Endodermal cell (in vitro differentiated cells): ENCODE measurements at regions not wholly inside any gene's neighbourhood (a gene's known extent, or its start where the extent isn't known, plus 50 kb on each side); places are given as distances from the start of the nearest gene placed in this dataset.

Source experiments
- DNase-seq: peaks from one replicate; pipeline ENCODE4 v3.0.0-alpha.2; 2017
- H3K27ac ChIP-seq: 2 replicates; pipeline ENCODE4 v1.5.1; 2013; ENCODE audit warnings: mild to moderate bottlenecking, low read depth, low read length, moderate library complexity
- H3K27me3 ChIP-seq: 2 replicates; pipeline ENCODE4 v1.6.1; 2013; ENCODE audit warnings: mild to moderate bottlenecking, low read length, moderate library complexity; ENCODE audit not compliant: insufficient read depth, control insufficient read depth, poor library complexity, severe bottlenecking
- H3K36me3 ChIP-seq: 2 replicates; pipeline ENCODE4 v1.7.0; 2013; ENCODE audit warnings: mild to moderate bottlenecking, low read length, moderate library complexity; ENCODE audit not compliant: control insufficient read depth, insufficient read depth
- H3K4me1 ChIP-seq: one replicate; pipeline ENCODE4 v1.7.0; 2013; ENCODE audit warnings: low read length; ENCODE audit not compliant: control insufficient read depth, insufficient read depth
- H3K4me3 ChIP-seq: 2 replicates; pipeline ENCODE4 v1.5.1; 2013; ENCODE audit warnings: mild to moderate bottlenecking, low read length, moderate library complexity
- H3K9ac ChIP-seq: 2 replicates; pipeline ENCODE4 v1.6.1; 2013; ENCODE audit warnings: mild to moderate bottlenecking, low read length, moderate library complexity; ENCODE audit not compliant: poor library complexity, severe bottlenecking; ENCODE audit errors: extremely low read depth
- H3K9me3 ChIP-seq: 2 replicates; pipeline ENCODE4 v1.6.1; 2013; ENCODE audit warnings: mild to moderate bottlenecking, low read length, moderate library complexity; ENCODE audit not compliant: control insufficient read depth
- H3K27ac Mint-ChIP-seq: 2 replicates; pipeline ENCODE4 v1.8.0; 2020; ENCODE audit warnings: mixed read lengths
- H3K27me3 Mint-ChIP-seq: 2 replicates; pipeline ENCODE4 v1.8.0; 2021; ENCODE audit warnings: mild to moderate bottlenecking, mixed read lengths; ENCODE audit not compliant: insufficient read depth
- H3K36me3 Mint-ChIP-seq: 2 replicates; pipeline ENCODE4 v1.8.0; 2020; ENCODE audit warnings: low read depth, mixed read lengths
- H3K4me1 Mint-ChIP-seq: 2 replicates; pipeline ENCODE4 v1.8.0; 2020; ENCODE audit warnings: mixed read lengths
- H3K4me3 Mint-ChIP-seq: 2 replicates; pipeline ENCODE4 v1.8.0; 2020; ENCODE audit warnings: mild to moderate bottlenecking, moderate library complexity, mixed read lengths
- H3K9me3 Mint-ChIP-seq: 2 replicates; pipeline ENCODE4 v1.8.0; 2020; ENCODE audit warnings: mild to moderate bottlenecking, mixed read lengths
- CTCF ChIP-seq: fragments of 200-600 bp; sonication (generic); conservative IDR thresholded peaks from 2 replicates; pipeline ENCODE4 v1.5.0; 2021; ENCODE audit warnings: antibody characterized with exemption, mild to moderate bottlenecking
- WGBS, 2 experiments: methylation state at CpG; one replicate each; pipeline versions ENCODE4 v1.1.5 to v1.1.7; 2013; ENCODE audit warnings: missing lambda C conversion rate in 2 of 2, mixed read lengths in 1 of 2; ENCODE audit not compliant: insufficient coverage in 1 of 2, insufficient read length in 1 of 2; 5-methylcytosine and 5-hydroxymethylcytosine counted together

DNA sequence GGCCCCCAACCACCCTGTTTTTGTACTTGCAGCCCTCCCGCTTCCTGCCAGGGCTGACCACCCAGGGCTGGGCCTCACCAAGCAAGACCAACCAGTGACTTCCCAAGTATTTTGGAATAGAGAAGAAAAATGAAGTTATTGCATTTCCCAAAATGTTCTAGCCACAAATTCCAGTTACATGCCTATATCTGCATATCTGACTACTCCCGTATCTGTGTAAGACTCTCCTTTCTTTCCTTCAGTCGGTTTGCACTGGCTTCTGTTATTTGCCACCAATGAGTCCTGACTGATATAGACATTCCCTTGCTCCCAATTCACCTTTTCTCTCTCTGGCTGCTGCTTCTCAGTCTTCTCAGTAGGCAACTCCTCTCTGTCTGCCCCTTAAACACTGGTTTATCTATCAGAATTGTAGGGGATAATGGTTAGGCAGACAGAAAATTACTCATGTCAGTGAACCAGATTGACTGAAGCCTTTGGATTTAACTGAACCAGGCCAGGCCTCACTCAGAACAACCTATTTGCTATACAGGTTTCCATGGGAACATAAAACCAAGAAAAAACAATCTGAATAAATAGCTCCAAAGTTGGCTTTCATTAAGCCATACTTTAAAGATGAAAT, 85.3 kb downstream of the SPTSSA start:
- Mint-ChIP-seq H3K4me1 (no peaks in the 10 kb centered on the region), H3K27ac (no peak overlapping the region), H3K4me3 (no peak overlapping the region), H3K36me3 (no peaks in the 10 kb centered on the region), H3K9me3 (no peaks in the 10 kb centered on the region), H3K27me3 (peaks cover 2% of the 10 kb centered on the region)
- Histone ChIP-seq H3K27ac (no peak overlapping the region), H3K4me1 (no peaks in the 10 kb centered on the region), H3K27me3 (no peaks in the 10 kb centered on the region), H3K36me3 (no peaks in the 10 kb centered on the region), H3K9ac (no peak overlapping the region), H3K4me3 (no peak overlapping the region), H3K9me3 (no peaks in the 10 kb centered on the region)
- no peak for DNase-seq
- WGBS, 2 experiments = 91 to 98% methylated on average over 3 of the region's 3 CpGs
- TF ChIP-seq CTCF = no peak

- no peaks in the 10 kb centered on the region for H3K36me3 Mint-ChIP-seq
- no peak for TF ChIP-seq CTCF
- Histone ChIP-seq H3K36me3 (no peaks in the 10 kb centered on the region), H3K27ac (no peak overlapping the region), H3K4me1 (no peaks in the 10 kb centered on the region), H3K27me3 (no peaks in the 10 kb centered on the region), H3K4me3 (no peak overlapping the region), H3K9ac (no peak overlapping the region), H3K9me3 (no peaks in the 10 kb centered on the region)
- 81 to 100% methylated on average over 2 to 3 of the region's 3 CpGs for WGBS, 2 experiments
- no peaks in the 10 kb centered on the region for H3K4me1 Mint-ChIP-seq
- no peak for DNase-seq
- H3K27me3 Mint-ChIP-seq = peaks cover 2% of the 10 kb centered on the region
- no peak overlapping the region for H3K4me3 Mint-ChIP-seq
- no peak overlapping the region for H3K27ac Mint-ChIP-seq
- no peaks in the 10 kb centered on the region for H3K9me3 Mint-ChIP-seq
Measured at GRCh38 chr14:34374998-34375740, 86.9 kb downstream of the SPTSSA start.

DNA sequence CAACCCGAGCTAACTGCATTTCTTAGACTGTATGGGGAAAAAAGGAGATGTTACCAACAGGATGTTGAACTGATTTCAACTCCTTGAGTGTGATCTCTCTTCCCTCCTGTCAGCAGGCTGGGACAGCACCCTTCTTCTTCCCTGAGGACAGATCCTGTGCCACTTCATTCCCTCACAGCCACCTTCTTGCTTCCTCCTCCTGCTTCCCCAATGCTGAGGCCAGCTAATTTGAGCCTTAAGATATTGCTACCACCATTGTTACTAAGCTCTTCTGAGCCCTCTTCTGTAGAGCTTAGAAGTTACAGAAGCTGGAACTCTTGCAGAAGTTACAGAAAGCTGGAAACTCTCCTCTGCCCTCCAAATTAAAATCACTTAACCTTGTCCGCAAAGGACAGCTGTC, 88.8 kb downstream of the SPTSSA start:
- peaks cover 2% of the 10 kb centered on the region for H3K27me3 Mint-ChIP-seq
- WGBS, 2 experiments = 97 to 100% methylated on average over 1 of the region's 2 CpGs

More for the DNA sequence above, 88.8 kb downstream of the SPTSSA start:
- Mint-ChIP-seq H3K4me3 (no peak overlapping the region), H3K9me3 (no peaks in the 10 kb centered on the region), H3K27ac (no peak overlapping the region), H3K36me3 (no peaks in the 10 kb centered on the region), H3K4me1 (no peaks in the 10 kb centered on the region)
- DNase-seq = no peak
- TF ChIP-seq CTCF = no peak
- Histone ChIP-seq H3K9ac (no peak overlapping the region), H3K9me3 (no peaks in the 10 kb centered on the region), H3K36me3 (no peaks in the 10 kb centered on the region), H3K4me3 (no peak overlapping the region), H3K27me3 (no peaks in the 10 kb centered on the region), H3K4me1 (no peaks in the 10 kb centered on the region), H3K27ac (no peak overlapping the region)
